Body of pancreas (tissue), 4 donors: ENCODE measurements at regions not wholly inside any gene's neighbourhood (a gene's known extent, or its start where the extent isn't known, plus 50 kb on each side); places are given as distances from the start of the nearest gene placed in this dataset.

ENCODE experiments used
- ATAC-seq: fragments of 150-250 bp; one replicate; pipeline ENCODE4 v1.9.1; 2016
- DNase-seq, 4 donors: peaks; one replicate each; pipeline ENCODE4 v3.0.0-alpha.2; 2019
- H3K27ac ChIP-seq, 4 donors: fragments of 200-600 bp; sonication (generic); 1 replicate in 3 of 4; 2 replicates in 1 of 4; pipeline versions ENCODE4 v1.5.1 to v1.6.1; 2016 to 2019; ENCODE audit warnings: mild to moderate bottlenecking in 1 of 4, mixed read lengths in 1 of 4, moderate library complexity in 1 of 4
- H3K27me3 ChIP-seq, 2 donors: fragments of 200-600 bp; sonication (generic); one replicate each; pipeline ENCODE4 v1.6.0; 2016; ENCODE audit warnings: mild to moderate bottlenecking in 1 of 2
- H3K36me3 ChIP-seq, 2 donors: fragments of 200-600 bp; sonication (generic); replicated peaks in 1 of 2; 2 replicates each; pipeline ENCODE4 v1.5.1; 2016; ENCODE audit warnings: low read depth in 2 of 2; ENCODE audit not compliant: insufficient read depth in 1 of 2
- H3K4me1 ChIP-seq: fragments of 200-600 bp; sonication (generic); one replicate; pipeline ENCODE4 v1.6.0; 2016
- H3K4me3 ChIP-seq, 2 donors: fragments of 200-600 bp; sonication (generic); 1 replicate in 1 of 2; 2 replicates in 1 of 2; pipeline ENCODE4 v1.5.1; 2016 to 2019
- H3K9me3 ChIP-seq, 3 donors: fragments of 200-600 bp; sonication (generic); 1 replicate in 2 of 3; 2 replicates in 1 of 3; pipeline ENCODE4 v1.5.1; 2016
- POLR2A ChIP-seq, 3 donors: fragments of 450-650 bp; IDR thresholded peaks; one replicate each; pipeline ENCODE4 v1.6.1; 2016; ENCODE audit warnings: antibody characterized with exemption in 3 of 3, mild to moderate bottlenecking in 2 of 3
- WGBS, 2 donors: methylation state at CpG; one replicate each; pipeline ENCODE4 v1.1.5; 2017; 5-methylcytosine and 5-hydroxymethylcytosine counted together
- intact Hi-C: fragments of 100-400 bp; cut with DNase I; formaldehyde crosslinking; loops from one replicate; pipeline ENCODE4 v1.15.1; 2023
- TF ChIP-seq, protein P1 (sequence below), 7 experiments: fragments of 450-650 bp in 4 of 7; fragments of 200-600 bp in 3 of 7; sonication (generic) in 3 of 7; IDR thresholded peaks; one replicate each; pipeline ENCODE4 v1.5.1; 2016 to 2019; ENCODE audit warnings: antibody characterized with exemption in 7 of 7

DNA sequence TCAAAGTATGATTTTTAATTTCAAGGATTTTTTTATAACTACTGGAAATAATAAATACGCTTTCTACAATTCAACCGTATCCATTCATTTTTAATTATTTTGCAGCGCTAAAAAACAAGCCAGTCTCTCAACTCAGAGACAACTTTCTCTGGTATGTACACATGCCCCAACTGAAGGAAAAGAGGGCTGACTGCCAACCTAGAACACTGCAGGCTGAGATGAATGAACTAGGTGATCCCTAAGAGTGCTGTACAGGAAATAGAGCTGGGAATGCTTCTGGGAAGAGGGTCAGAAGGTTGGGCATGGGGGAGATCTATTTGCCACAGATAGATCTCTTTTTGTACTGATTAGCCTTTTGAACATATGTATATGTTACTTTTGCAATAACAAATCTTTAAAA, 460.1 kb downstream of the NR4A2 start:
- Histone ChIP-seq H3K27ac (no peak overlapping the region), H3K36me3 (no peaks in the 10 kb centered on the region), H3K27me3 (no peaks in the 10 kb centered on the region), H3K4me1 (no peaks in the 10 kb centered on the region), H3K9me3 (peaks cover 0 to 9% (median 0%) of the 10 kb centered on the region in 3 donors), H3K4me3 (no peak overlapping the region)
- ATAC-seq: no peak
- intact Hi-C loops: no loop called here
- TF ChIP-seq, protein P1, sequence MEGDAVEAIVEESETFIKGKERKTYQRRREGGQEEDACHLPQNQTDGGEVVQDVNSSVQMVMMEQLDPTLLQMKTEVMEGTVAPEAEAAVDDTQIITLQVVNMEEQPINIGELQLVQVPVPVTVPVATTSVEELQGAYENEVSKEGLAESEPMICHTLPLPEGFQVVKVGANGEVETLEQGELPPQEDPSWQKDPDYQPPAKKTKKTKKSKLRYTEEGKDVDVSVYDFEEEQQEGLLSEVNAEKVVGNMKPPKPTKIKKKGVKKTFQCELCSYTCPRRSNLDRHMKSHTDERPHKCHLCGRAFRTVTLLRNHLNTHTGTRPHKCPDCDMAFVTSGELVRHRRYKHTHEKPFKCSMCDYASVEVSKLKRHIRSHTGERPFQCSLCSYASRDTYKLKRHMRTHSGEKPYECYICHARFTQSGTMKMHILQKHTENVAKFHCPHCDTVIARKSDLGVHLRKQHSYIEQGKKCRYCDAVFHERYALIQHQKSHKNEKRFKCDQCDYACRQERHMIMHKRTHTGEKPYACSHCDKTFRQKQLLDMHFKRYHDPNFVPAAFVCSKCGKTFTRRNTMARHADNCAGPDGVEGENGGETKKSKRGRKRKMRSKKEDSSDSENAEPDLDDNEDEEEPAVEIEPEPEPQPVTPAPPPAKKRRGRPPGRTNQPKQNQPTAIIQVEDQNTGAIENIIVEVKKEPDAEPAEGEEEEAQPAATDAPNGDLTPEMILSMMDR (IDR thresholded peaks at IDR 0.05): no peak
- TF ChIP-seq POLR2A (IDR thresholded peaks at IDR 0.05): no peak
- WGBS, 2 donors: 87 to 89% methylated on average over 3 of the region's 3 CpGs
- no peak for DNase-seq

DNA sequence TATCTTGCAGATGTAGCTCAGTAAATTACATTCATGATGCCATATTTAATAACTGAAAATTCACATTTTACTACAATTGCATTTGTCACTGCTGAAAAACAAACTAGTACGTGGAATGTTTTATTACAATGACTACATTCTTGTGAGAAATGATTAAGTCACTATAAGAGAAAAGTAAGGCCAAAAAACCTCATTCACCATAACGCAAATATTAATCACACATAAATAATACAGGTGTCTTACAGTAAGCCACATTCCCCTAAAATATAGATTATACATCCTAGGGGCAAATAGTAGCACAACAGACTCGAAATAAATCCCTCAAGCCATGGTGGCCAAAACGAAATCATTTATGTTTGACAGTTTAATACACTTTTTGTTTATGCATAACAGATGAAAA, 460.6 kb downstream of the NR4A2 start:
- TF ChIP-seq, protein P1 (IDR thresholded peaks at IDR 0.05): no peak
- TF ChIP-seq POLR2A (IDR thresholded peaks at IDR 0.05): no peak
- no peak for ATAC-seq
- intact Hi-C loops: no loop called here

DNA sequence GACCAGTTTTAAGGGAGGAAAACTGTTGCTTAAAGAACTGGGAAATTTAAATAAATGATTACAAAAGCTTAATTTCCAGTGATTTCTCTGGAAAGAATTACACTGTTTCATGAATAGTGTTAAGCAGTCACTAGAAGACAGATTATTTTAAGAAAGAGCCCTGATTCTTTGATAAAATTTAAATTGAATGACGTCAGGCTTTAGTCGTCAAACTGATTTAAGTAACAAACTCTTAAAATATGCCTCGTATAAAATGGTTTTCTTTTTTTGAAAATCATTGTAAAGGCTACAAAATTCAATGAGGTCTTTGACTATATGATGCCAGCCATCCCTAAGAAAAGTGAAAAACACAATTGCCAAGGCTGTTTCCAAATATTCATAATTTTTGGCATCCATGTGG, 465.0 kb downstream of the NR4A2 start:
- intact Hi-C loops: no loop called here
- WGBS, 2 donors: 56 to 60% methylated on average over 3 of the region's 3 CpGs
- no peaks in the 10 kb centered on the region for H3K4me1 ChIP-seq
- ATAC-seq (no peak), DNase-seq (no peak)
- H3K27me3 ChIP-seq: no peaks in the 10 kb centered on the region
- no peaks in the 10 kb centered on the region for H3K36me3 ChIP-seq
- H3K4me3 ChIP-seq: no peak overlapping the region
- TF ChIP-seq POLR2A (IDR thresholded peaks at IDR 0.05): no peak
- TF ChIP-seq, protein P1 (IDR thresholded peaks at IDR 0.05): no peak
- H3K27ac ChIP-seq: no peak overlapping the region
- H3K9me3 ChIP-seq: no peaks in the 10 kb centered on the region

More for the DNA sequence above, 460.6 kb downstream of the NR4A2 start:
- Histone ChIP-seq H3K4me3 (no peak overlapping the region), H3K9me3 (peaks cover 0 to 9% (median 0%) of the 10 kb centered on the region in 3 donors), H3K4me1 (no peaks in the 10 kb centered on the region), H3K27me3 (no peaks in the 10 kb centered on the region), H3K36me3 (no peaks in the 10 kb centered on the region), H3K27ac (no peak overlapping the region)
- DNase-seq: no peak
- 47 to 52% methylated on average over 4 of the region's 4 CpGs for WGBS, 2 donors

DNA sequence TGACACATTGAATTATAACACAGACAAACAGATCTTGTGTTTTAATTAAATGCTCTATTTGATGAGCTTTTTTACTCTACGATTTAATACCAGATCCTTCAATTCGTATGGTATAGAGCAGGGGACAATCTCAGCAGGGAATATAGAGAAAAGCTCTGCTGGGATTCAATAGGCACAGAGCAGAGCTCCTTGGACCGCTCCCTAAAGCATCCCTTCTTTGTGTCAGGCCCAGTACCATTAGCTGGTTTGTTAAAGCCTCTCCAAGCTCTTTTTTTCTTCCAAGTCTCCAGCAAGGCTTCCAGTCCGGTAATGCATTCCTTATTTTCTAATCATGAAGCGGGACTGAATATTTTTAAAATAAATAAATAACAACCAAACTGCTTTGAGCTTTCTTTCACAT, 466.0 kb downstream of the NR4A2 start:
- H3K9me3 ChIP-seq: no peaks in the 10 kb centered on the region
- H3K36me3 ChIP-seq: no peaks in the 10 kb centered on the region
- H3K27me3 ChIP-seq: no peaks in the 10 kb centered on the region
- DNase-seq (no peak), ATAC-seq (no peak)
- no peak overlapping the region for H3K27ac ChIP-seq
- H3K4me3 ChIP-seq: no peak overlapping the region
- no peaks in the 10 kb centered on the region for H3K4me1 ChIP-seq
- 62 to 68% methylated on average over 5 of the region's 5 CpGs for WGBS, 2 donors
- no peak for TF ChIP-seq POLR2A (IDR thresholded peaks at IDR 0.05)
- TF ChIP-seq, protein P1 (IDR thresholded peaks at IDR 0.05): no peak
- intact Hi-C loops: no loop called here

DNA sequence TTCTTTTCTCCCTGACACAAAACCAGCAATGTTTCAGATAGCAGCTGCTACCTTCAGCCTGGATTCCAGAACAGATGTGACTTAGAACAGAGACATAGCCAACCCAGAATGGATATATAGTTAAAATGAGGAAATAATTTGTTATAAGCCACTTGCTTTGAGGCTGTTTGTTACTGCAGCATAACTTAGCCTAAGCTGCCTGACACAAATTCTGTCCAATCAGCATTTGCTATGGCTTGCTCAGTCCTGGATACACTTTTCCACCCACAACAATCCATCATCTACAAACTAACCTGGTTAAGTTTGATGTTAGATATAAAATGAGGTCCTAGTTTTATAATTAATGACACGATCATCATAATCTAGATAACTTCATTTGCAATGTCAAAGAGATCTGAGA, 480.4 kb downstream of the NR4A2 start:
- ATAC-seq (no peak), DNase-seq (no peak)
- Histone ChIP-seq H3K36me3 (no peaks in the 10 kb centered on the region), H3K4me1 (no peaks in the 10 kb centered on the region), H3K27ac (no peak overlapping the region), H3K27me3 (no peaks in the 10 kb centered on the region), H3K4me3 (no peak overlapping the region), H3K9me3 (no peaks in the 10 kb centered on the region)
- no peak for TF ChIP-seq POLR2A (IDR thresholded peaks at IDR 0.05)
- TF ChIP-seq, protein P1 (IDR thresholded peaks at IDR 0.05): no peak
- intact Hi-C loops: no loop called here
- 42 to 67% methylated on average over 1 of the region's 1 CpG for WGBS, 2 donors
